Mucosa of descending colon (tissue), 3 donors: ENCODE measurements at regions not wholly inside any gene's neighbourhood (a gene's known extent, or its start where the extent isn't known, plus 50 kb on each side); places are given as distances from the start of the nearest gene placed in this dataset.

Source experiments
- ATAC-seq: fragments of 200-7000 bp; cut with Tn5 transposase; one replicate; pipeline ENCODE4 v1.9.1; 2020; ENCODE audit warnings: mild to moderate bottlenecking, moderate library complexity
- DNase-seq, 3 donors: peaks; one replicate each; pipeline ENCODE4 v3.0.0-alpha.2; 2020
- H3K36me3 ChIP-seq: fragments of 200-600 bp; one replicate; pipeline ENCODE4 v1.8.0; 2021; ENCODE audit warnings: low read depth, mild to moderate bottlenecking
- H3K4me1 ChIP-seq: fragments of 200-600 bp; one replicate; pipeline ENCODE4 v1.8.0; 2021; ENCODE audit warnings: low read depth, mild to moderate bottlenecking
- H3K4me3 ChIP-seq: fragments of 200-600 bp; one replicate; pipeline ENCODE4 v1.8.0; 2021; ENCODE audit warnings: mild to moderate bottlenecking
- H3K9me3 ChIP-seq: fragments of 200-600 bp; one replicate; pipeline ENCODE4 v1.8.0; 2021; ENCODE audit warnings: mild to moderate bottlenecking
- CTCF ChIP-seq: fragments of 200-600 bp; IDR thresholded peaks from one replicate; pipeline ENCODE4 v1.8.0; 2022; ENCODE audit warnings: antibody characterized with exemption, mild to moderate bottlenecking
- intact Hi-C, 2 donors: fragments of 100-400 bp; cut with DNase I in 1 of 2; cut with micrococcal nuclease in 1 of 2; formaldehyde crosslinking; loops; one replicate each; pipeline versions ENCODE4 v1.11.0 to v1.11.1; 2022; cut with DNase I, micrococcal nuclease
- donor health status: DM: no; HTN: no; CAD: no; lungs with moderate emphysema.
- donor health status: DM: no; HTN: no; CAD: no.
- donor health status: DM: no; HTN: yes; CAD: no.

- Histone ChIP-seq H3K4me3 (no peak overlapping the region), H3K36me3 (no peaks in the 10 kb centered on the region), H3K9me3 (no peaks in the 10 kb centered on the region), H3K4me1 (no peaks in the 10 kb centered on the region)
- intact Hi-C loops: no loop called here
- ATAC-seq (no peak), DNase-seq (no peak)
- no peak for TF ChIP-seq CTCF
These were observed 112.5 kb upstream of the SLC44A1 start for GRCh38 chr9:105131981-105132380.

- no peaks in the 10 kb centered on the region for H3K36me3 ChIP-seq
- TF ChIP-seq CTCF: no peak
- H3K9me3 ChIP-seq: no peaks in the 10 kb centered on the region
- H3K4me3 ChIP-seq: no peak overlapping the region
- H3K4me1 ChIP-seq: no peaks in the 10 kb centered on the region
- intact Hi-C loops: no loop called here
- ATAC-seq: no peak
- DNase-seq: no peak
These were observed 111.8 kb upstream of the SLC44A1 start for GRCh38 chr9:105132606-105133005.

GRCh38 chr9:105138306-105138801 is 106.1 kb upstream of the SLC44A1 start:
- DNase-seq (no peak), ATAC-seq (peak; percentile 56)
- Histone ChIP-seq H3K36me3 (no peaks in the 10 kb centered on the region), H3K9me3 (no peaks in the 10 kb centered on the region), H3K4me1 (no peaks in the 10 kb centered on the region), H3K4me3 (no peak overlapping the region)
- TF ChIP-seq CTCF: no peak
- intact Hi-C loops: no loop called here

GRCh38 chr9:105141146-105141975 is 103.1 kb upstream of the SLC44A1 start:
- DNase-seq: peak in 1 of 3 donors; percentile 21
- ATAC-seq: peak; percentile 42
- Histone ChIP-seq H3K36me3 (no peaks in the 10 kb centered on the region), H3K9me3 (no peaks in the 10 kb centered on the region), H3K4me1 (no peaks in the 10 kb centered on the region), H3K4me3 (no peak overlapping the region)
- intact Hi-C loops: no loop called here
- no peak for TF ChIP-seq CTCF

DNA sequence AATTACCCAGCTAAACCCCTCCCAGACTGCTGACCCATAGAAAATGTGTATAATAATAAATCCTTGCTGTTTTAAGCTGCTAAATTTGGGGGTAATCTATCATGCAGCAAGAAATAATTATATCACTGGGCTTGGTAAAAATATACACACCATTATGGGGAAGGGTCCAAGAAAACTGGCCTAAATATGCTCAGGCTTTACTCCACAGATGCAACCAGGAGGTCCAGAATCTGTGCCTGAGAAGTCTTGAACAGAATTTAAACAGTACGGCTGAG is 102.5 kb upstream of the SLC44A1 start:
- no peak for DNase-seq
- Histone ChIP-seq H3K9me3 (no peaks in the 10 kb centered on the region), H3K4me1 (no peaks in the 10 kb centered on the region), H3K4me3 (no peak overlapping the region), H3K36me3 (no peaks in the 10 kb centered on the region)
- no peak for TF ChIP-seq CTCF
- intact Hi-C loops: no loop called here
- ATAC-seq: no peak
